ENCODE measurements at regions not wholly inside any gene's neighbourhood (a gene's known extent, or its start where the extent isn't known, plus 50 kb on each side); places are given as distances from the start of the nearest gene placed in this dataset.
"Not testable (repeated sequence)": the region's sequence is repeated elsewhere in the genome, so short reads cannot be mapped to it uniquely, and the experiment has no call there.

DNA sequence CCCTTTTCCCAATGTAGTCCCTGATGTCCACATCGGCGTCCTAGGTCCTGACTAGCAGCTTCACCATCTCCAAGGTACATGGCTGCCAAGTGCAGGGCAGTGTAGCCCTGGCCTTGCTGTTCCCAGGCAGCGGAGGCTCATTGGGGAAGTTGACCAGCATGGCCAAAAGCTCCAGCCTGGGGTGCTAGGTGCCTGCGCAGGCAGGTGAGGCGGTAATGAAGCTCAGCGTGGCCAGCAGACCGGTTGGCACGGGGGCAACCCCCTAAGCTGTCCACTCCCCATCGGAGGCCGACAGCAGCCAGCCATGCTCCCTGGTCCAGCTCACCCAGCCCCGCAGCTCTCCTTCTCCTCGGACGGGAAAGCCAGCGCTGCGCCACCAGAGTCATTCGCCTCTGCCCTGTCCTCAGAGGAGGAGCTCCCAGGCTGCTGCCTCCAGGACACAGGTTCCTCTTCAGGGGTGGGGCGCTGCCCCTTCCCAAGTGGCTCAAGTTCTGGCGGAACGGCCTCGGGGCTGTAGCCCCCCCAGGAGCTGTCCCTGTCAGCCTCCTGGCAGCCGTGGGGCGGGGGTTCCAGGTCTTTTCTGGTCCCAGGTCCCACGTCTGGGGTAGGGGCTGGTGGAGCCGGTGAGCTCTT lies 1218.2 kb downstream of the FOXD4L5 start (continued):
- TF ChIP-seq EGR1 (IDR thresholded peaks at IDR 0.05; ENCODE audit: low read depth) (no peak), SRF (IDR thresholded peaks at IDR 0.05; ENCODE audit: low read depth) (no peak), YY1 (IDR thresholded peaks at IDR 0.05; ENCODE audit: extremely low read depth, insufficient replicate concordance, low read depth, low read length) (no peak), POLR2A (IDR thresholded peaks at IDR 0.05; ENCODE audit: borderline replicate concordance, extremely low read depth, insufficient read depth, insufficient read length) (no peak)
- TF ChIP-seq, protein P1, sequence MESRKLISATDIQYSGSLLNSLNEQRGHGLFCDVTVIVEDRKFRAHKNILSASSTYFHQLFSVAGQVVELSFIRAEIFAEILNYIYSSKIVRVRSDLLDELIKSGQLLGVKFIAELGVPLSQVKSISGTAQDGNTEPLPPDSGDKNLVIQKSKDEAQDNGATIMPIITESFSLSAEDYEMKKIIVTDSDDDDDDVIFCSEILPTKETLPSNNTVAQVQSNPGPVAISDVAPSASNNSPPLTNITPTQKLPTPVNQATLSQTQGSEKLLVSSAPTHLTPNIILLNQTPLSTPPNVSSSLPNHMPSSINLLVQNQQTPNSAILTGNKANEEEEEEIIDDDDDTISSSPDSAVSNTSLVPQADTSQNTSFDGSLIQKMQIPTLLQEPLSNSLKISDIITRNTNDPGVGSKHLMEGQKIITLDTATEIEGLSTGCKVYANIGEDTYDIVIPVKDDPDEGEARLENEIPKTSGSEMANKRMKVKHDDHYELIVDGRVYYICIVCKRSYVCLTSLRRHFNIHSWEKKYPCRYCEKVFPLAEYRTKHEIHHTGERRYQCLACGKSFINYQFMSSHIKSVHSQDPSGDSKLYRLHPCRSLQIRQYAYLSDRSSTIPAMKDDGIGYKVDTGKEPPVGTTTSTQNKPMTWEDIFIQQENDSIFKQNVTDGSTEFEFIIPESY (IDR thresholded peaks at IDR 0.05; ENCODE audit: extremely low read depth, insufficient replicate concordance, low read length): no peak
- TF ChIP-seq, protein P2, sequence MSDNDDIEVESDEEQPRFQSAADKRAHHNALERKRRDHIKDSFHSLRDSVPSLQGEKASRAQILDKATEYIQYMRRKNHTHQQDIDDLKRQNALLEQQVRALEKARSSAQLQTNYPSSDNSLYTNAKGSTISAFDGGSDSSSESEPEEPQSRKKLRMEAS (IDR thresholded peaks at IDR 0.05): no peak

DNA sequence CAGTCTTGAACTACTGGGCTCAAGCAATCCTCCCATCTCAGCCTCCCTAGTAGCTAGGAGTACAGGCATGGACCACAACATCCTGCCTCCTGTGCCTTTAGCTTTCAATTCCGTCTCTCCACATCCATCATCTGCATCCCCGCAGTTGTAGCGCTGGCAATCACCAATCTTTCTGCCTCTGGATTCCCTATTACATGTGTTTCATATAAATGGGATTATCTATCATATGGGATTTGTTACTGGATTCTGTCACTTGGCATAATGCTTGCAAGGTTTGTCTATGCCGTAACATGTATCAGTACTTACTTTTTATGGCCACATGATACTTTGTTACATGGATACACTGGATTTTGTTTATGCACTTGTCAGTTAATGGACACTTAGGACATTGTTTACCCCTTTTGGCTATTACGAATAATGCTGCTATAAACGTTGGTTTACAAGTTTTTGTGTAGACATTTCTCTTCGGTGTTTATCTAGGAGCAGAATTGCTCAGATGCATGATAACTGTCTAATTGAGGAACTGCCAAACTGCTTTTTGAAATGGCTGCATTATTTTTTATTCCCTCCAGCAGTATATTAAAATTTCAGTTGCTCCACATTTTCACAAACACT lies 1223.9 kb downstream of the FOXD4L5 start:
- no peaks in the 10 kb centered on the region for H3K27me3 ChIP-seq (ENCODE audit: insufficient read depth, low read length)
- H3K9me3 ChIP-seq (ENCODE audit: control insufficient read depth in 1 of 2, insufficient read depth in 1 of 2, low read depth in 1 of 2, low read length in 2 of 2): no peaks in the 10 kb centered on the region
- POLR2A ChIA-PET: no interaction called here
- no peaks in the 10 kb centered on the region for H3K79me2 ChIP-seq (ENCODE audit: insufficient read depth, low read length)
- H4K20me1 ChIP-seq (ENCODE audit: insufficient read depth): no peaks in the 10 kb centered on the region
- TF ChIP-seq, protein P1 (IDR thresholded peaks at IDR 0.05; ENCODE audit: extremely low read depth, insufficient replicate concordance, low read length): no peak
- TF ChIP-seq CBX3 (IDR thresholded peaks at IDR 0.05; ENCODE audit: low read depth) (no peak), FOSL1 (IDR thresholded peaks at IDR 0.05; ENCODE audit: low read depth) (no peak), YY1 (IDR thresholded peaks at IDR 0.05; ENCODE audit: extremely low read depth, insufficient replicate concordance, low read depth, low read length) (no peak)
- TF ChIP-seq, protein P3, sequence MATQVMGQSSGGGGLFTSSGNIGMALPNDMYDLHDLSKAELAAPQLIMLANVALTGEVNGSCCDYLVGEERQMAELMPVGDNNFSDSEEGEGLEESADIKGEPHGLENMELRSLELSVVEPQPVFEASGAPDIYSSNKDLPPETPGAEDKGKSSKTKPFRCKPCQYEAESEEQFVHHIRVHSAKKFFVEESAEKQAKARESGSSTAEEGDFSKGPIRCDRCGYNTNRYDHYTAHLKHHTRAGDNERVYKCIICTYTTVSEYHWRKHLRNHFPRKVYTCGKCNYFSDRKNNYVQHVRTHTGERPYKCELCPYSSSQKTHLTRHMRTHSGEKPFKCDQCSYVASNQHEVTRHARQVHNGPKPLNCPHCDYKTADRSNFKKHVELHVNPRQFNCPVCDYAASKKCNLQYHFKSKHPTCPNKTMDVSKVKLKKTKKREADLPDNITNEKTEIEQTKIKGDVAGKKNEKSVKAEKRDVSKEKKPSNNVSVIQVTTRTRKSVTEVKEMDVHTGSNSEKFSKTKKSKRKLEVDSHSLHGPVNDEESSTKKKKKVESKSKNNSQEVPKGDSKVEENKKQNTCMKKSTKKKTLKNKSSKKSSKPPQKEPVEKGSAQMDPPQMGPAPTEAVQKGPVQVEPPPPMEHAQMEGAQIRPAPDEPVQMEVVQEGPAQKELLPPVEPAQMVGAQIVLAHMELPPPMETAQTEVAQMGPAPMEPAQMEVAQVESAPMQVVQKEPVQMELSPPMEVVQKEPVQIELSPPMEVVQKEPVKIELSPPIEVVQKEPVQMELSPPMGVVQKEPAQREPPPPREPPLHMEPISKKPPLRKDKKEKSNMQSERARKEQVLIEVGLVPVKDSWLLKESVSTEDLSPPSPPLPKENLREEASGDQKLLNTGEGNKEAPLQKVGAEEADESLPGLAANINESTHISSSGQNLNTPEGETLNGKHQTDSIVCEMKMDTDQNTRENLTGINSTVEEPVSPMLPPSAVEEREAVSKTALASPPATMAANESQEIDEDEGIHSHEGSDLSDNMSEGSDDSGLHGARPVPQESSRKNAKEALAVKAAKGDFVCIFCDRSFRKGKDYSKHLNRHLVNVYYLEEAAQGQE (IDR thresholded peaks at IDR 0.05; ENCODE audit: low read depth): no peak
- no peak overlapping the region for H2AFZ ChIP-seq (ENCODE audit: low read depth, low read length, poor library complexity, severe bottlenecking)
- H3K4me3 ChIP-seq (replicated peaks in 1 of 2; ENCODE audit: low read depth in 1 of 2, low read length in 2 of 2): no peak overlapping the region
- no peaks in the 10 kb centered on the region for H3K36me3 ChIP-seq (ENCODE audit: control insufficient read depth in 1 of 2, insufficient read depth in 2 of 2, low read length in 2 of 2)
- no peak overlapping the region for H3K27ac ChIP-seq (ENCODE audit: low read depth, low read length)
- intact Hi-C loops (cut with micrococcal nuclease): no loop called here
- RAD21 ChIA-PET (ENCODE audit: low non-redundant PET in 1 of 2, low total read pairs in 2 of 2, uncharacterized antibody in 2 of 2, unreplicated experiment in 2 of 2): no interaction called here
- no peaks in the 10 kb centered on the region for H3K9me2 ChIP-seq (ENCODE audit: insufficient read depth)
- ATAC-seq: no peak
- CTCF ChIA-PET: no interaction called here
- no peak overlapping the region for H3K9ac ChIP-seq (ENCODE audit: low read length)
- DNase-seq (ENCODE audit: low read depth, low spot score): no peak
- no peak overlapping the region for H3K4me2 ChIP-seq (ENCODE audit: low read length)
- no peaks in the 10 kb centered on the region for H3K4me1 ChIP-seq (ENCODE audit: control insufficient read depth in 1 of 2, insufficient read depth in 2 of 2, low read length in 2 of 2)
- BruUV-seq (replicated peaks): no TSS peak

DNA sequence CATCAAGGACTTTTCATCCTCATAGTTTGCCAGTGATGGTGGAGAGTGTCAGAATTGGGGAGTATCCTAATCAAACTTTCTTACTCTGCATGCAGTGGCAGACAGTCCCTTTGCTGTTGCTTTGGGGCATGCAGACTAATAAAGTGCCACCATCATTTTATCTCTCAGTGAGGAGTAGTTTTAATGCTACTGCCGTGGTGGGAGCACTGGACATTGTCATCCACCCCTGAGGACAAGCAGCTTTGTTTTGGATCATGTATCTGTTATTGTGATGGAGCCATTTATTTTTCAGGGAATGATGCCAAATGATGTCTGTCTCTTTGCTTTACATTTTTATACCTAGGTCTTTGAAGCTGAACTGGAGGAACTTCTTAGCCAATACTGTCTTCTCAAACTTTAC lies 1226.9 kb downstream of the FOXD4L5 start:
- intact Hi-C loops (cut with micrococcal nuclease); BruUV-seq (replicated peaks); RAD21 ChIA-PET (ENCODE audit: low non-redundant PET in 1 of 2, low total read pairs in 2 of 2, uncharacterized antibody in 2 of 2, unreplicated experiment in 2 of 2): not testable (repeated sequence)

More for the DNA sequence above, 1226.9 kb downstream of the FOXD4L5 start:
- H2AFZ ChIP-seq (ENCODE audit: low read depth, low read length, poor library complexity, severe bottlenecking); H3K27me3 ChIP-seq (ENCODE audit: insufficient read depth, low read length); H3K27ac ChIP-seq (ENCODE audit: low read depth, low read length); H3K4me1 ChIP-seq (ENCODE audit: control insufficient read depth in 1 of 2, insufficient read depth in 2 of 2, low read length in 2 of 2); H3K79me2 ChIP-seq (ENCODE audit: insufficient read depth, low read length); DNase-seq (ENCODE audit: low read depth, low spot score); H4K20me1 ChIP-seq (ENCODE audit: insufficient read depth); POLR2A ChIA-PET; H3K4me2 ChIP-seq (ENCODE audit: low read length); H3K9ac ChIP-seq (ENCODE audit: low read length); H3K36me3 ChIP-seq (ENCODE audit: control insufficient read depth in 1 of 2, insufficient read depth in 2 of 2, low read length in 2 of 2); H3K9me2 ChIP-seq (ENCODE audit: insufficient read depth); CTCF ChIA-PET; H3K4me3 ChIP-seq (replicated peaks in 1 of 2; ENCODE audit: low read depth in 1 of 2, low read length in 2 of 2); H3K9me3 ChIP-seq (ENCODE audit: control insufficient read depth in 1 of 2, insufficient read depth in 1 of 2, low read depth in 1 of 2, low read length in 2 of 2); ATAC-seq: not testable (repeated sequence)
